SW 1271 (cell line): ENCODE measurements at regions not wholly inside any gene's neighbourhood (a gene's known extent, or its start where the extent isn't known, plus 50 kb on each side); places are given as distances from the start of the nearest gene placed in this dataset.
A peak's percentile ranks its signal among the peaks of the same experiment; 100 is the strongest.
"Not testable (repeated sequence)": the region's sequence is repeated elsewhere in the genome, so short reads cannot be mapped to it uniquely, and the experiment has no call there.

Experiments used
- DNase-seq, 2 experiments: peaks; one replicate each; lab custom pipeline; 2025; lab: John Stamatoyannopoulos, UW

GRCh38 chr2:150136401-150136800 lies 351.1 kb downstream of the RND3 start:
- DNase-seq = no peak

GRCh38 chr2:150135223-150135883 lies 352.1 kb downstream of the RND3 start:
- DNase-seq = no peak

GRCh38 chr2:150134223-150134857 lies 353.1 kb downstream of the RND3 start:
- no peak for DNase-seq

- DNase-seq = peak; percentile 55 to 97
These were observed 353.8 kb downstream of the RND3 start for GRCh38 chr2:150133623-150134022.

- DNase-seq = no peak
These were observed 357.4 kb downstream of the RND3 start for GRCh38 chr2:150129921-150130575.

GRCh38 chr2:150127995-150128394 lies 359.5 kb downstream of the RND3 start:
- peak in 1 of 2 experiments; percentile 5 for DNase-seq

- no peak for DNase-seq
These were observed 360.0 kb downstream of the RND3 start for GRCh38 chr2:150127346-150127990.

GRCh38 chr2:150126839-150127238 lies 360.6 kb downstream of the RND3 start:
- DNase-seq = no peak

- DNase-seq = no peak
These were observed 361.2 kb downstream of the RND3 start for GRCh38 chr2:150126143-150126740.

GRCh38 chr2:150125708-150126107 lies 361.8 kb downstream of the RND3 start:
- DNase-seq = no peak

- DNase-seq = no peak
These were observed 362.3 kb downstream of the RND3 start for GRCh38 chr2:150125188-150125587.

GRCh38 chr2:150124739-150125138 lies 362.7 kb downstream of the RND3 start:
- no peak for DNase-seq

GRCh38 chr2:150122871-150123613 lies 364.4 kb downstream of the RND3 start:
- DNase-seq = no peak

GRCh38 chr2:150122156-150122555 lies 365.3 kb downstream of the RND3 start:
- no peak for DNase-seq

- no peak for DNase-seq
These were observed 367.0 kb downstream of the RND3 start for GRCh38 chr2:150120326-150120955.

GRCh38 chr2:150119819-150120218 lies 367.6 kb downstream of the RND3 start:
- no peak for DNase-seq

- not testable (repeated sequence) for DNase-seq
These were observed 373.4 kb downstream of the RND3 start for GRCh38 chr2:150114089-150114488.

- no peak for DNase-seq
These were observed 376.9 kb downstream of the RND3 start for GRCh38 chr2:150110548-150110947.

GRCh38 chr2:150109912-150110311 lies 377.6 kb downstream of the RND3 start:
- no peak for DNase-seq

- DNase-seq = no peak
These were observed 378.4 kb downstream of the RND3 start for GRCh38 chr2:150109028-150109427.

GRCh38 chr2:150107816-150108215 lies 379.7 kb downstream of the RND3 start:
- DNase-seq = no peak
